HG03439 (cell line): ENCODE measurements at regions not wholly inside any gene's neighbourhood (a gene's known extent, or its start where the extent isn't known, plus 50 kb on each side); places are given as distances from the start of the nearest gene placed in this dataset.

Source experiments
- ATAC-seq: cut with Tn5 transposase; IDR thresholded peaks from one replicate; pipeline ENCODE4 v1.9.1; 2021; ENCODE audit warnings: mild to moderate bottlenecking, moderate library complexity; ENCODE audit not compliant: unreplicated experiment

DNA sequence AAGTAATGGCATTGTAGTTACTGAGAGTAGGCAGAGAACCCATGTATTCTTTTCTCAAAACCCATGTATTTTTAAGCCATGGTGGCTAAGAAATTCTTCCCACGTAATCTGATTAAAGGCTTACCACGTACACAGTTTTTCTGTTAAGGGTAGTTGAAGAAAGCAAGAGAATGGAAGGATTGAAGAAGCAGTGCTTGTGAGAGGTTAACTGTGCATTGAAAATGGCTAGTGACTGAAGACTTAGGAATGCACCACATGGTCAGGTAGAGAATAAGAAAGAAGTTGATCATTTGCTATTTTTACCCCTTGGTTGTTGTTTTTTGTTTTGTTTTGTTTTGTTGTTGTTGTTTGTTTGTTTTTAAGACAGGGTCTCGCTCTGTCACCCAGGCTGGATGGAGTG is 178.9 kb upstream of the SNX7 start:
- ATAC-seq = no peak

DNA sequence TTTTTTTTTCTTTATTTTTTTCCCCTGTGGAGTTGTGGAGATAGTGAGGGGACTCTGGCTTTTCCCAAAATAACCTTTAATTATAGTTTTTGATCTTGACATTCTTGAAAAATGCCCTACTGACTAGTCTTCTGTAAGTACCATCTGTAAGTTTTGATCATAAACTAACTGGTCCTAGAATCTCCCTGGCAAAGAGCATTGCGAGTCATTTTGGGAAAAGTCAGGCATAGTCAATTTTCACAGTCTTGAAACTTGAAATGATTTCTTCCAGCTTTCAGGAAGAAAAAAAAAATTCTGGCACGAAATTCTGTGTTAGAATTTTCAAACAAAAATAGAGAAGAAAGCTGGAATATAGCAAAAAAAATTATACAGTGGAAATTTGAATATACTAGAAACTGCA is 181.2 kb upstream of the SNX7 start:
- no peak for ATAC-seq

DNA sequence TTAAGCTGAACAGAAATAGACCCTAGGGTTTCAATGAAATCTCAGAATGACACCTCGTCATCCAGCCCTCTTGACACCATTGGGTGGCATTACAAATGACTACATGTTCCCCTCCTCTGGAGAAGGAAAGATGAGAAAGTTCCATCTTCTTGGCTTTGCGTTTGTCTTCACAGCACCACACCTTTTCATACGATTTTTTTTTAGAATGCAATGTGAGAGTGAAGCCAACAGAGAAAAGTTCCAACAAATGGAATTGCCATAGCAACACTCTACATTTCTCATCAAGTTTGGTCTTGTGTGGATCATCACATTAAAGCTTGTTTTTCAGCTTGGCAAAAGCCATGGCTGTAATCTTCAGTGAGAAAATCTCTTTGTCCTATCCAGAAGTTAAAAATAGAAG is 183.4 kb upstream of the SNX7 start:
- ATAC-seq = no peak

DNA sequence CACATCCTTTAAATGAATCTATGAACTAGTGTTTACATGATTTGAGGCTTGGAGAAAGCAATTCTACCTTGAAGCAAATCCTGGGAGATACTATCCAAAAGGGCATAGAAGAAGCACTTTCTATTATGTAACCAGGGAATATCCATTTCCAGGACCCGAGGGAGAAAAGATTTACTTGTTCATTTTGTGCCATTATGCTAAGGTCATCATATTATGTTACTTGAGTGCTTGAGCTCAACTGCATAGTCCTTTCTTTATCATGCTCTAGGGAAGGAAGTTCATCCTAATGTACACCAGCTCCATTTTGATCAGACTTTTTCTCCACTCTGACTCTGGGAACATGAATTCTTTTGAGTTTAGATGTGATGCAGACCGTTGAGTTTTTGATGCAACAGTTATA is 188.6 kb upstream of the SNX7 start:
- no peak for ATAC-seq

DNA sequence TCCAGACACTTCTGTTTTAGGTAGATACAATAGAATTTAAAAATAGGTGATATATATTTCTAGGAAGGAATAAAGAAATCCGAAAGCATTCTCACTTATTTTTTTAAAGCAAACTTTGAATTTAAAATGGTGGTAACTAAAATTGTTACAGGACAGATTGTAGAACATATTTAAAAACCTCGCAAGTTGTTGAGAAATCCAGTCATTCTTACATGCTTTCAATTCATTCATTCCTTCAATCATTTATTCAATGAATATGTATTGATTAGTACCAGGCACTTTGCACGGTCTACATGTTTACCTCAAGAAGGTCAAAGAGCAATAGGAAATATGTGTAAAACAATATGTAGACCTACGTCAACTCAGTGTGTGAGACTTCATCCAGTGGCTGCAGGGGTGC is 189.9 kb upstream of the SNX7 start:
- no peak for ATAC-seq

DNA sequence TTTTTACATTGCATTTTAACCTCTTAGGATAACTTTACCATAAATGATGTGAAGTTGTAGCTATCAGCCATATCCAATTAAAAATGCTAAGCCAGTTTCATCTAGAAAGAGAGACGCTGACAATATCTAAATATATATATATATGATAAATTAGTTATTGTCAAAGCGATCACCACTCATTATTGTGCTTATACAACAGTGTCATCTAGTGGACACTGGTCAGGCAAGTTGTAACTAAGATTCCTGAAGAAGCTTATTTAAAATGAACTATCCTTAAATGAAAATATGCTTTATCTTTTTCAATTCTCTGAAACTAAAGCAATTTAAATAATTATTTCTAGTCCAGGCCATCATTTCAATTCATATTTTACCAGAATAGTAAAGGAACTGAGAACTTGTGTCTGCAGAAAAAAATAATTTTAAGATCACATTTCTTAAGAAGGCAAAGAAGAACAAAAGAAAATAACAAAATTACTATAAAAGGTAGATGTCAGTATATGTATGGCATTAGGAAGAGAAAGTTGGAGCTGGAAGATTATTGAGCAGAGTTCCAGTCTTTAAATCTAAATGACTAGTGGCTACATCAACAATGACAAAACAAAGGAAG is 193.3 kb upstream of the SNX7 start:
- ATAC-seq = no peak

DNA sequence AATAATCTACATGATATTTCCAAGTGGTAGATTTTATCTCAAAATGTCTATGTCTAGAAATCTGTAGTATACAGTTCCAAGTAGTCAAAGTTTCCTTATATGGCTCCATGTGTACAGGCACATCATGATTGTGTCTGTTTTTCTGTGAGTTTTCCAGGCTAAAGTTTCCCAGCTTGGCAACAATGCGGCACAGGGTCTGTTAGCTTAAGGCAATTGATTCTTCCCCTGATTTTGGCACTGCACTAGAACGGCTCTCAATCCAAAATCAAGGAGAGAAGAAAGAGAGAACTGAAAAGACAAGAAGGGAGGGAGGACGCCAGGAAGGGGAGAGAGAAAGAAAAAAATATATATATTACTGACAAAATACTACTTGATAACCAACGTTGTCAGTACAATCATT is 193.9 kb upstream of the SNX7 start:
- ATAC-seq = no peak

DNA sequence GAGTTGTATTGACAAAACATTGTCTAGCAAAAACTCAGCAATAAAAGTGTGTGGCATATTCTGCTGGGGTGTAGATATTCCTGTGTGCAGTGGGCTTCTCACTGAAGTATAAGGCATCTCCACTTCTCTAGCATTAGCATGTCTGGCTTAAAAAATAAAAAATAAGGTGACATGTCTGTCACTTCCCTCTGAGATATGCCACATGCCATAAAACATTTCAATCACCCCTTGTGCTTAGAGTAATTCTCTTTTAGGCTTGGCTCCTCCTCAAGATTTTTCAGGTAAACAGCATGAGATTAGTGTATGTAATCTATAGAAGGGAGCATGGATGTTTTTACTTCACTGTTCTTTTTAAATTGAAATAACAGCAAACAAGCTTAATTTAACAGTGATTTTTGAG is 194.4 kb upstream of the SNX7 start:
- ATAC-seq = no peak

DNA sequence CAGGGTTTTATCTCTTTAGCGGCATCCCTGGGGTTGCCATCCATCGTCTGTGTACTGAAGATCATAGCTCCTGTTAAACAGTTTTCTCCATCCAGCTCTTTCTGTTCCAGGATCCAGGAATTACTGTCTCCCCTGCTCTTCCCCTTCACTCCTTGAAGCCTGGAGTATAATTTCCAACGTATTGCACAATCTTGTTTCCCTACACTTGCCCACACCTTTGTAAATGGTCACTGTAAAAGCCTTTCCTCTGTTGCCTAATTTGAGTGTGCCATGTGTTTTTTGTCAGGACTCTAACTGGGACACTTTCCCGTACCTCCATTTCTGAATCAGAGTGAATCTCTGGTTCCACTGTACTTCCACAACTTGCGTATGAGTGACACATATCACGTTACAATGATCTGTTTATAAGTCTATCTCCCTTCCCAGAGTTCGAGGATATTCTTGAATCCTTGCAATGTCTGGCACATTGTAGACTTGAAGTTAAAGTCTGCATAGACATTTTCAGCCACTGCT is 199.6 kb upstream of the SNX7 start:
- no peak for ATAC-seq

DNA sequence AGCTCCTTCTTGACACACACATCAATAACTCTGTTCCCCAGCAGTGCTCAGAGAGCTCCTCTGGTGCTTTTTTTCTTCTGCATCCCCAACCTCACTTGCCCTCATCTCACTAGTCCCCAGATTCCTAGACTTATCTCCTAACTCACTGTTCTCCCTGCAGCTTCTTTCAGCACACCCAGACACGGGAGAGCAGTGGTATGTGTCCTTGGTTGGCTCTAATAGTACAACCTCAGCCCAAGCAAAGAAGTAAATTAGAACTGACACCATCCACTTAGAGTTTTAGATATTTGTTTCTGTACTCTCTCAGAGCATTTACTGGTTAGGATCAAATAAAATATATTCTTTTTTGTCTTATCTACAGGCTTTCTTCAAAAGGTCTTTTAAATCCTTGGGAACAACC is 201.4 kb upstream of the SNX7 start:
- ATAC-seq = no peak

DNA sequence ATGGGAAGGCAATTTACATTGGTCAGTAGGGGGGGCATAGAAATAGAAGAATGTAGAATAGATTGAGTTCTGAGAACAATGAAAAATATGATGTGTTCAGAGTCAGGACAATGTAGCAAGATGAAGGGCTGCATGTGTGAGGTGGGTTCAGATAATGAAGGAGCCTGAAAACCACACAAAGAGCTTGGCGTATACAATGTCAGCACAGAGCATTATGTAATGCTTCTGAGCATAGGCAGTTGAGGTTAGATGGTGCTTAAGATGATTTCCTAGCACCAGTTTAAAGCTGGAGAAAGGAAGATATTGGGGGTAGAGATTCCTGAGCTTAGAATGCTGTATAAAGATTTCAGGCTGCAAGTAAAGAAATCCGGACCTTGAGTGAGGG is 202.0 kb upstream of the SNX7 start:
- no peak for ATAC-seq

DNA sequence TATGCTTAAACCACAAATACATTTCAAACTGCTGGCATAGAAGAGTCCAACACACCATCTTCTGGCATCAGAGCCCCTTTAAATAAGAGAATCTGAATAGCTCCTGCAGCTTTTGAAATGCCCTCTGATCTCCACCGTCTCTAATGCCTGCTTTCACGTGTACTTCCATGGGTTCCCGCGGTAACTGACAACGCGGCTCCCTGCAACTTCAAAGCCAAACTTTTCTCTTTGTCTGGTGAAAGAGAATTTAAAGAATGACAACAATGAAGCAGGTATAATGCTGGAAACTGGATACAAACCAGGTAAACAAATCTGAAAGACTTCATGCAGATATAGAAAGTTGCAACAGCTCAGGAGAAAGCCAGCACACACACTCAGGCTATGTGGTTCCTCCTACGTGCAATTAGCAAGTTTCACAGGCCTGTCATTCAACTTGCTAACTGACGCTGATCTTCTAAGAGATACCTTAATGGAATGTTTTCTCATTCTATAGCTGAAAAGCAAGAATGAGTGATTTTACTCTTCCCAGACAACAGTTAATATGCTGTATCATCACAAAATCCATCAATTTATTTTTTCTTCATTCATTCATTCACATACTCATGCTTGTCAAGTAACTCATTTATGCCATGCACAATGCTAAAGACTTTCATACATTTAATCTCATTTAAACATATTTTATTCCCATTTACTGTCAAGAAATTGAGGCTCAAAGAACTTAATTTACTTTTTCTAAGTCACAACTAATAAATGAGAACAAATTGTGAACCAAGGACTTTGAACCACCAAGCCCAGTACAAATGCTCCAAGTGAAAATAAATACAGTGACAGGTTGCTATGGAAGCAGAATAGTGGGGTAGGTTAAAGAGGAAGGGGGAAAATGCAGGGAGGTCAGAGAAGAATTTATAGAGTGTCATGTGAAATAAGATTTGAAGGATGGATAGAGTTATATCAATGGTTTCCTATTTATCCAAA is 202.7 kb upstream of the SNX7 start:
- no peak for ATAC-seq

DNA sequence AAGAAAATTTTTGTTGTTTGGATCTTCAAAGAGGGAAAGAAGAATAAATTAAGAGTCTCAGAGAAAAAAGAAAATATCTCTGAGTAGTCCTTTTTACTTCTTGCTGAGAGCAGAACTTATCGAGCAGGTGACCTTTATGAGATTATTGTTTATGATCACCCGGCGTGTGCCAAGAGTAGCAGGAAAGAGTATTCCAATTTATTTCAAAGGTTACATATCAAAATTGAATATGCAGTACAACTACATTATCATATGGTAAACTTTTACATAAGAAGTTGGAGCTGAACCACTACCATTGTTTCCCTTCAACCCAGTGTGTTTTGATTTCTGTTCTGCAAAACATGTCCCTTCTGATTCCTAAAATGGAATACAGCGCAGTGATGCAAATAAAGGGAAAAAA is 204.3 kb upstream of the SNX7 start:
- no peak for ATAC-seq

DNA sequence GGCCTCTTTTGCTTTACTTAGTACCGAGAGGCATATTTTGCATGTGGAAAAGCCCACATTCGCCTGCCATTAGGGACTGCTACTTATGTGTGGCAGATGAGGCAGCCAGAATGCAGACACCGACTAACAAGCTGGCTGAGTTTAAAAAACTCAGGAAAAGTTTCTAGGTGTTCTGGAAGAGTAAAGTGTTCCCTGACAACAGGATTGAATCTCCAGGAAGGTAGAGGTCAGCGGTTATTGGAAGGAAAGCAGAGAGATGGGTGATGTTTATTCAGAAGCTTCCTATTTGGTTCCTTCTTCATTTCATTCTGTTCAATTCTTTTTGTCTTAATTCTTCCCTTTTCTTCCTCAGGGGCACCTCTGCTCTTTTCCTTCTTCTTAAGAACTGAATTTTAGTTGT is 206.9 kb upstream of the SNX7 start:
- ATAC-seq = no peak

DNA sequence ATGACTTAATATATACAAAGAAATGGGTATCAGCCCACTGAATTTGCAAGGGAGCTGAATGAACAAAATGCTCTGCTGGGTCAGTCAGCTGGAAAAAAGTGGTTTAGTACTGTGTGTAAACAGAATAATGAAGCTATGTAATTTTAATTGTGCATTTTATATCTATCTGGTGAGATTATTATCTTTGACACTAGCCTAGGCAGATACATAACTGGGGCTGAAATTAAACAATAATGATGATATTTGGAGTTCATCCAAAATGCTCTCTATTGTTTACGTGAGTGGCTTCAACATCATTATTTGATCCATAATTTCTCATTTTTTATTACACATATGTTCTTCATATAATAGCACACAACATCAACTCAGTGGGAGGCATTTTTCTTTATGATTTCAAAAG is 208.5 kb upstream of the SNX7 start:
- ATAC-seq = no peak

DNA sequence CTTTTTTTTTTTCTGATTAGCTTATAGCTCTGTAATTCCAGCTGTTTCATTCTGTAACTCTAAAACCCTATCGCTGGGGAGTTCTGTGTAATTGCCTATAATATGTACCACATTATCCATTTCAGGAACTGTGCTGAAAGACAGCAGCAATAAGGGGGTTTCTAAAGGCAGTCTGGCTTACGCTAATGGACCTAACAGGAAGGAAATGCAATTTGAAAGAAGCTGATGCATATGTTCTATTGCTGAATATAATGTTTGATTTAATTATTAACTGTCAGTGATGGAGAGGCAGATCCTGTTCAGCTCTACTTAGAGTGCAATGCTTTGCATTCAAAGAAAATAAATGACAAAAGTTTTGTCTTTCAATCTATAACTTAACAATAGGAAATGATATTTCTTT is 209.4 kb upstream of the SNX7 start:
- ATAC-seq = no peak

DNA sequence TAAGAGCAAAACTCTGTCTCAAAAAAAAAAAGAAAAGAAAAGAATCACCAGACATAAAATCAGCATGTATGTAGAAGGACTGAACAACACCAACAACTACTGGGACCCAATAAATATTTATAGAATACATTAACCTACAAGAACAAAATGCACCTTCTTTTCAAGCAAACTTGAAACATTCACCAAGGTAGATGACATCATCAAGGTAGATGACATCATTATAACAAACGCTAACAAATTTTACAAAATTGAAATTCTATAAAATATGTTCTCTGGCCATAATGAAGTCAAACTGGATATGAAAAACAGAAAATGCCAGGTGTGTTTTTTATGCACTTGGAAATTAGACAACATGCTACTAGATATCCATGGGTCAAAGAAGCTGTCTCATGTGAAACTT is 220.2 kb upstream of the SNX7 start:
- ATAC-seq = no peak

DNA sequence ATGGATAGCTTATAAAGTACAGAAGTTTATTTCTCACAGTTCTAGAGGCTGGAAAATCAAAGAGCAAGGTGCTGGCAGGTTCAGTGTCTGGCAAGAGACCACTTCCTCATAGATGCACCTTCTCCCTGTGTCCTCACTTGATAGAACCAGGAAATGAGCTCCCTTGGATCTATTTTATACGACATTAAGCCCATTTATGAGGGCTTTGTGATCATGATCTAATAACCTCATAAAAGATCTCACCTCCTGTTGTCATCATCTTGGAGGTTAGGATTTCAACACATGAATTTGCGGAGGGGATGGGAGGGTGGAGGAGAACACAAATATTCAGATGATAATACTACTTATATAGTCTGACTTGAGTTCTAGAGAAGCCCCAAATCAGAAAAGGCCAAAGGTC is 222.1 kb upstream of the SNX7 start:
- no peak for ATAC-seq

DNA sequence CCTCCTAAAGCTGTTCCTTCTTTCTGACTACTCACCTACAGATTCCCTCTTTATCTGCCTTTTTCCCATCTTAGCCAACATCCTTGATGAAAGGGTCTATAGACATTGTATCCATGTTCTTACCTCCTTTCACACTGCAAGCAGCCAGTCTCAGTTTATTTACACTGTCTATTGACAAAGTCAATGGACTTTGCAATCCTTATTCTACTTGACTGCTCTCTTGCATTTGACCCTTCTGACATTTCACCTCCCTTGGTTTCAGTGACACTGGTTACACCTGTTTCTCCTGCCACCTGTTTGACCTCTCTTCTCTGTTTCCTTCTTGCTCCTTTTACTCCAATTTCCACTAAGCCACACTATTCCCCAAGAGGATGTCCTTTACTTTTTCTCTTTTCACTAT is 224.0 kb upstream of the SNX7 start:
- ATAC-seq = no peak

DNA sequence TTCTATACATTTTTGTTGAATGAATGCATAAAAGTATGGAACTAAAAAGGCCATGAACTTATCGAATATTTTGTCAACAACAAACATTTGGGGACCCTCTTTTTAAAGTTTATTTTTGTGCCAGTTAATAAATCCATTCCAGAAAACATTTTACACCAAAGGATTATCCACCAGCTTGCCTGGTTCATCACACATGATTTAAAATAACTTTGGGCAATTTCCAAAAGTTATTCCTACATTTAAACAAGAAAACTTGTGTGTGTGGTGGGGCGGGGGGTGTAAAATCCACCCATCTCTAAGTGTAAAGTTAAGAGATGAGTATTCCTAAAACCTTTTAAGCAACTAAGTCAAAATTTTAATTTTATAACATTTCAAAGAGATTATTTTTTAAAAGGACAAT is 224.5 kb upstream of the SNX7 start:
- ATAC-seq = no peak

DNA sequence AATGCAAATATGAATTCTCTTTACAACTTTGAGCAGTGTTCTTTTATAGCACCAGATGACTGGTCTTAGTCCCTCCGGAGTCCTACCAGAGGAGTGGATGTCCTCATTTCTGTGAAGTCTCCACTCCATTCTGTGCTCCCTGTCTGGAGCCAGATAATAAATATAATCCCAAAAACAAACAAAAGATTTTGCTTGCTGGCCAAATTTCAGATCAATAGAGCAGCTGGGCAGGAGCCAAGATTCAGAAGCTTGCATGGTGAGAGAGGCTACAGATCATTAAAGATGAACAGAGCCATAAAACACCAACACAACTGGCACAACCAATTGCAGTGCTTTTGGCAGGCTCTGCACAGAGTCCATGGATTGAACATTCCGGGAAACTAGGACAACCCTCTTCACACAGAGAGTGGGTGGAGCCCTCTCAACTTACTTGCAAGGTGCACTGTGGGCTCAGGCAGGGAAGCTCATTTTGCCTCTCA is 231.5 kb upstream of the SNX7 start:
- no peak for ATAC-seq

DNA sequence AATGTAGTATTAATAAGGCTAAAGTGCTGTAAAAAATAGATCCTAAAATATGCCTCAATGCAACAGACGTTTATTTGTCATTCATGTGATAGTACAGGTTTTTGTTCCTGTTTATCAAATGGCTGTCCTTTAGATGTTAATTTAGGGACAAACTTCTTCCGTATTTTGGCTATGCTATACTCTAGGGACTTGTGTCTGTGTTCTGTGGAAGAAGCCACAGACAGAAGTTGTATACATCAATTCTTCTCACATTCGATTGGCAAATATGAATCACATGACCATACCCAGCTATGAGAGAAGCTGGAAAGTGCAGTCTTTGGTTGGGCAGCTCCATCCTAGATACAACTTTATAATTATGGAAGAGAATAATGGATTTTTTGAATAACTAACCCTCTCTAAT is 232.7 kb upstream of the SNX7 start:
- ATAC-seq = no peak
